ENCODE measurements at regions not wholly inside any gene's neighbourhood (a gene's known extent, or its start where the extent isn't known, plus 50 kb on each side); places are given as distances from the start of the nearest gene placed in this dataset.

DNA sequence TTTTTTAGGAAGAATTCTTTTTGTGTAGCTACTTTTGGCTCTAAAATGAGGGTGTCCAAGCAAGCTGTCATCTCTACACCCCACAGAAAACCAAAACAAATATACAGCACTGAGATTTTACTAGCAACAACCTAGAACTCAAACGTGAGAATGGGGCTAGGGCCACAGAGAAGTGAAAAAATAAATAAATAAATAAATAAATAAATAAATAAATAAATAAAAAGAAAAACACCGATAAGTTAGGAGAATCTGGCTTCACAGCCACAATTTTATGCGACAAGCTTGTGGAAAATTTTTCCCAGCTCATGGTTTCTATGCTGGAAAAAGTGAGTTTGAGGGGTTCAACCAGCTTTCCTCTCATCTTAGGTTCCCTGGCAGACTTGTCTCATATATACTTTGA lies 324.6 kb upstream of the TACR3 start:
- Histone ChIP-seq H3K4me3 (no peak overlapping the region), H3K4me1 (replicated peaks in 1 of 2; ENCODE audit: control insufficient read depth in 2 of 2, insufficient read depth in 2 of 2, low read length in 2 of 2) (no peaks in the 10 kb centered on the region), H2AFZ (ENCODE audit: low read depth, low read length) (no peak overlapping the region), H3K79me2 (ENCODE audit: control insufficient read depth, insufficient read depth, low read length) (no peaks in the 10 kb centered on the region), H3K27ac (ENCODE audit: extremely low read depth, low read depth, low read length) (no peak overlapping the region), H4K20me1 (replicated peaks; ENCODE audit: control insufficient read depth, insufficient read depth, low read length) (no peaks in the 10 kb centered on the region), H3K36me3 (ENCODE audit: control insufficient read depth, insufficient read depth, low read length) (no peaks in the 10 kb centered on the region), H3K9me3 (replicated peaks; ENCODE audit: control insufficient read depth, insufficient read depth, low read depth, low read length) (no peaks in the 10 kb centered on the region), H3K9ac (ENCODE audit: insufficient read depth in 1 of 2, low read depth in 2 of 2, low read length in 2 of 2) (no peak overlapping the region), H3K9me1 (ENCODE audit: control insufficient read depth, insufficient read depth, low read length) (no peaks in the 10 kb centered on the region), H3K4me2 (ENCODE audit: insufficient read depth, low read length) (no peak overlapping the region), H3K27me3 (ENCODE audit: control insufficient read depth in 2 of 2, insufficient read depth in 2 of 2, low read length in 2 of 2) (no peaks in the 10 kb centered on the region)
- WGBS (ENCODE audit: insufficient coverage, low coverage, missing lambda C conversion rate), result 2% methylated on average over 3 of the region's 3 CpGs
- CTCF ChIA-PET (ENCODE audit: low intra/inter-chr PET ratio), result no interaction called here
- ATAC-seq (no peak), DNase-seq (ENCODE audit: extremely low read depth in 1 of 4, low spot score in 3 of 4) (no peak), FAIRE-seq (no peak)
- in situ Hi-C loops (cut with MboI), result no loop called here
- BruUV-seq (replicated peaks), result no TSS peak
- POLR2A ChIA-PET, result no interaction called here
- TF ChIP-seq SOX6 (IDR thresholded peaks at IDR 0.05) (no peak), POLR2AphosphoS5 (IDR thresholded peaks at IDR 0.05; ENCODE audit: control insufficient read depth, insufficient read depth, low read depth, low read length) (no peak), PCBP1 (IDR thresholded peaks at IDR 0.05; ENCODE audit: low read depth, low read length, poor library complexity, severe bottlenecking) (no peak), NFYB (IDR thresholded peaks at IDR 0.05; ENCODE audit: extremely low read depth, insufficient read length) (no peak), PHB2 (IDR thresholded peaks at IDR 0.05; ENCODE audit: low read depth) (no peak), KDM2B (CRISPR knock-in tag; IDR thresholded peaks at IDR 0.05) (no peak)
- TF ChIP-seq, protein P1, sequence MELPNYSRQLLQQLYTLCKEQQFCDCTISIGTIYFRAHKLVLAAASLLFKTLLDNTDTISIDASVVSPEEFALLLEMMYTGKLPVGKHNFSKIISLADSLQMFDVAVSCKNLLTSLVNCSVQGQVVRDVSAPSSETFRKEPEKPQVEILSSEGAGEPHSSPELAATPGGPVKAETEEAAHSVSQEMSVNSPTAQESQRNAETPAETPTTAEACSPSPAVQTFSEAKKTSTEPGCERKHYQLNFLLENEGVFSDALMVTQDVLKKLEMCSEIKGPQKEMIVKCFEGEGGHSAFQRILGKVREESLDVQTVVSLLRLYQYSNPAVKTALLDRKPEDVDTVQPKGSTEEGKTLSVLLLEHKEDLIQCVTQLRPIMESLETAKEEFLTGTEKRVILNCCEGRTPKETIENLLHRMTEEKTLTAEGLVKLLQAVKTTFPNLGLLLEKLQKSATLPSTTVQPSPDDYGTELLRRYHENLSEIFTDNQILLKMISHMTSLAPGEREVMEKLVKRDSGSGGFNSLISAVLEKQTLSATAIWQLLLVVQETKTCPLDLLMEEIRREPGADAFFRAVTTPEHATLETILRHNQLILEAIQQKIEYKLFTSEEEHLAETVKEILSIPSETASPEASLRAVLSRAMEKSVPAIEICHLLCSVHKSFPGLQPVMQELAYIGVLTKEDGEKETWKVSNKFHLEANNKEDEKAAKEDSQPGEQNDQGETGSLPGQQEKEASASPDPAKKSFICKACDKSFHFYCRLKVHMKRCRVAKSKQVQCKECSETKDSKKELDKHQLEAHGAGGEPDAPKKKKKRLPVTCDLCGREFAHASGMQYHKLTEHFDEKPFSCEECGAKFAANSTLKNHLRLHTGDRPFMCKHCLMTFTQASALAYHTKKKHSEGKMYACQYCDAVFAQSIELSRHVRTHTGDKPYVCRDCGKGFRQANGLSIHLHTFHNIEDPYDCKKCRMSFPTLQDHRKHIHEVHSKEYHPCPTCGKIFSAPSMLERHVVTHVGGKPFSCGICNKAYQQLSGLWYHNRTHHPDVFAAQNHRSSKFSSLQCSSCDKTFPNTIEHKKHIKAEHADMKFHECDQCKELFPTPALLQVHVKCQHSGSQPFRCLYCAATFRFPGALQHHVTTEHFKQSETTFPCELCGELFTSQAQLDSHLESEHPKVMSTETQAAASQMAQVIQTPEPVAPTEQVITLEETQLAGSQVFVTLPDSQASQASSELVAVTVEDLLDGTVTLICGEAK (IDR thresholded peaks at IDR 0.05), result no peak
- TF ChIP-seq, protein P1 (CRISPR knock-in tag; IDR thresholded peaks at IDR 0.05), result no peak
- intact Hi-C loops (cut with micrococcal nuclease), result no loop called here
